ENCODE measurements at regions not wholly inside any gene's neighbourhood (a gene's known extent, or its start where the extent isn't known, plus 50 kb on each side); places are given as distances from the start of the nearest gene placed in this dataset.

DNA sequence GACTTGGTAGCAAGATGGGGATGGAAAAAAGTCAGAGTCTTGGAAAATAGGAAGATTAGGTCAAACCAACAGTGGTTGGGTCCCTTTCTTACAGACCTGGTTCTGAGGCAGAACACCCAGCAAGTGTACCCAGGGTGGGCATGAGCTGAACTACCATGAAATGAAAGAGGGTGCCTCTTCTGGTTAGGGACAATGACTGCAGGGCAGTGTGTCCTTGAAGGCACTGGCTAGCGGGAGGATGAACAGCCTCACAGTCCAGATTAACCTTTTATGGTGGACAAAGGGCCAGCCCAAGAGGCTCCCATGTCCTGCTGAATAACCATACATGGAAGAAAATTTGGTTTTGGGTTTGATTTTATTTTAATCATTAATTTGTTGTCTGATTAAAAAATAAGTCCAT is 61.8 kb upstream of the CCDC85A start:
- TF ChIP-seq ZNF580 (tag by site-specific recombination; IDR thresholded peaks at IDR 0.05) (no peak), ZNF555 (tag by site-specific recombination; conservative IDR thresholded peaks at IDR 0.05) (no peak), ZNF133 (tag by site-specific recombination; IDR thresholded peaks at IDR 0.05) (no peak), BCL11B (tag by site-specific recombination; IDR thresholded peaks at IDR 0.05; ENCODE audit: low read depth) (no peak), ZNF433 (tag by site-specific recombination; IDR thresholded peaks at IDR 0.05; ENCODE audit: low read depth) (no peak), MYNN (tag by site-specific recombination; IDR thresholded peaks at IDR 0.05; ENCODE audit: borderline replicate concordance) (no peak)
- TF ChIP-seq, protein P1, sequence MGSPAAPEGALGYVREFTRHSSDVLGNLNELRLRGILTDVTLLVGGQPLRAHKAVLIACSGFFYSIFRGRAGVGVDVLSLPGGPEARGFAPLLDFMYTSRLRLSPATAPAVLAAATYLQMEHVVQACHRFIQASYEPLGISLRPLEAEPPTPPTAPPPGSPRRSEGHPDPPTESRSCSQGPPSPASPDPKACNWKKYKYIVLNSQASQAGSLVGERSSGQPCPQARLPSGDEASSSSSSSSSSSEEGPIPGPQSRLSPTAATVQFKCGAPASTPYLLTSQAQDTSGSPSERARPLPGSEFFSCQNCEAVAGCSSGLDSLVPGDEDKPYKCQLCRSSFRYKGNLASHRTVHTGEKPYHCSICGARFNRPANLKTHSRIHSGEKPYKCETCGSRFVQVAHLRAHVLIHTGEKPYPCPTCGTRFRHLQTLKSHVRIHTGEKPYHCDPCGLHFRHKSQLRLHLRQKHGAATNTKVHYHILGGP (tag by site-specific recombination; IDR thresholded peaks at IDR 0.05), result no peak
- Histone ChIP-seq H3K4me1 (ENCODE audit: control insufficient read depth, insufficient read depth, low read length) (no peaks in the 10 kb centered on the region), H3K27ac (ENCODE audit: extremely low read depth, low read depth, low read length) (no peak overlapping the region), H3K4me3 (ENCODE audit: low read depth, low read length) (no peak overlapping the region), H3K9me3 (ENCODE audit: control insufficient read depth, insufficient read depth, low read depth, low read length) (no peaks in the 10 kb centered on the region), H3K36me3 (ENCODE audit: control insufficient read depth in 2 of 2, insufficient read depth in 1 of 2, low read length in 2 of 2) (no peaks in the 10 kb centered on the region)
- ChIA-PET POLR2A (no interaction called here), CTCF (interaction anchor here (0.6 to 1.1 kb wide), 4 partner anchors 9 to 1176 kb away, joined by 3 to 5 read pairs (median 4); no protein-coding TSS in a partner anchor)

- POLR2A ChIA-PET, result no interaction called here
- no peak overlapping the region for H3K27ac ChIP-seq (ENCODE audit: extremely low read depth, low read depth, low read length)
- H3K4me1 ChIP-seq (ENCODE audit: control insufficient read depth, insufficient read depth, low read length), result no peaks in the 10 kb centered on the region; the same call in 1 of the 2 replicates
- no peak overlapping the region for H3K4me3 ChIP-seq (ENCODE audit: low read depth, low read length)
- CTCF ChIA-PET, result interaction anchor here (0.5 to 2.0 kb wide), 3 partner anchors 9 to 25 kb away, joined by 3 to 6 read pairs (median 5); no protein-coding TSS in a partner anchor
- no peaks in the 10 kb centered on the region for H3K36me3 ChIP-seq (ENCODE audit: control insufficient read depth in 2 of 2, insufficient read depth in 1 of 2, low read length in 2 of 2)
- TF ChIP-seq ZNF621 (tag by site-specific recombination; IDR thresholded peaks at IDR 0.05) (no peak), ZNF18 (tag by site-specific recombination; IDR thresholded peaks at IDR 0.05) (no peak), HOXC10 (CRISPR knock-in tag; IDR thresholded peaks at IDR 0.05) (no peak), ZNF404 (tag by site-specific recombination; IDR thresholded peaks at IDR 0.05) (no peak), ZFHX2 (tag by site-specific recombination; conservative IDR thresholded peaks at IDR 0.05) (no peak), SP7 (tag by site-specific recombination; IDR thresholded peaks at IDR 0.05) (no peak), GLI2 (tag by site-specific recombination; IDR thresholded peaks at IDR 0.05; ENCODE audit: borderline replicate concordance, low read depth) (no peak), ZNF560 (tag by site-specific recombination; IDR thresholded peaks at IDR 0.05; ENCODE audit: borderline replicate concordance) (no peak), ZNF114 (tag by site-specific recombination; IDR thresholded peaks at IDR 0.05) (no peak), ZNF391 (tag by site-specific recombination; IDR thresholded peaks at IDR 0.05; ENCODE audit: borderline replicate concordance, low read depth) (no peak), ZNF785 (tag by site-specific recombination; IDR thresholded peaks at IDR 0.05) (no peak), TRIM28 (IDR thresholded peaks at IDR 0.05; ENCODE audit: borderline replicate concordance, low read length) (no peak), ZNF558 (tag by site-specific recombination; IDR thresholded peaks at IDR 0.05) (no peak)
- TF ChIP-seq, protein P2, sequence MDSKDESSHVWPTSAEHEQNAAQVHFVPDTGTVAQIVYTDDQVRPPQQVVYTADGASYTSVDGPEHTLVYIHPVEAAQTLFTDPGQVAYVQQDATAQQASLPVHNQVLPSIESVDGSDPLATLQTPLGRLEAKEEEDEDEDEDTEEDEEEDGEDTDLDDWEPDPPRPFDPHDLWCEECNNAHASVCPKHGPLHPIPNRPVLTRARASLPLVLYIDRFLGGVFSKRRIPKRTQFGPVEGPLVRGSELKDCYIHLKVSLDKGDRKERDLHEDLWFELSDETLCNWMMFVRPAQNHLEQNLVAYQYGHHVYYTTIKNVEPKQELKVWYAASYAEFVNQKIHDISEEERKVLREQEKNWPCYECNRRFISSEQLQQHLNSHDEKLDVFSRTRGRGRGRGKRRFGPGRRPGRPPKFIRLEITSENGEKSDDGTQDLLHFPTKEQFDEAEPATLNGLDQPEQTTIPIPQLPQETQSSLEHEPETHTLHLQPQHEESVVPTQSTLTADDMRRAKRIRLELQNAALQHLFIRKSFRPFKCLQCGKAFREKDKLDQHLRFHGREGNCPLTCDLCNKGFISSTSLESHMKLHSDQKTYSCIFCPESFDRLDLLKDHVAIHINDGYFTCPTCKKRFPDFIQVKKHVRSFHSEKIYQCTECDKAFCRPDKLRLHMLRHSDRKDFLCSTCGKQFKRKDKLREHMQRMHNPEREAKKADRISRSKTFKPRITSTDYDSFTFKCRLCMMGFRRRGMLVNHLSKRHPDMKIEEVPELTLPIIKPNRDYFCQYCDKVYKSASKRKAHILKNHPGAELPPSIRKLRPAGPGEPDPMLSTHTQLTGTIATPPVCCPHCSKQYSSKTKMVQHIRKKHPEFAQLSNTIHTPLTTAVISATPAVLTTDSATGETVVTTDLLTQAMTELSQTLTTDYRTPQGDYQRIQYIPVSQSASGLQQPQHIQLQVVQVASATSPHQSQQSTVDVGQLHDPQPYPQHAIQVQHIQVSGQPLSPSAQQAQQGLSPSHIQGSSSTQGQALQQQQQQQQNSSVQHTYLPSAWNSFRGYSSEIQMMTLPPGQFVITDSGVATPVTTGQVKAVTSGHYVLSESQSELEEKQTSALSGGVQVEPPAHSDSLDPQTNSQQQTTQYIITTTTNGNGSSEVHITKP (tag by site-specific recombination; IDR thresholded peaks at IDR 0.05), result no peak
- no peaks in the 10 kb centered on the region for H3K9me3 ChIP-seq (ENCODE audit: control insufficient read depth, insufficient read depth, low read depth, low read length)
These were observed 60.3 kb upstream of the CCDC85A start for GRCh38 chr2:56123538-56123937.
